OCI-LY1 (cell line): ENCODE measurements at regions not wholly inside any gene's neighbourhood (a gene's known extent, or its start where the extent isn't known, plus 50 kb on each side); places are given as distances from the start of the nearest gene placed in this dataset.

Experiments used
- H2AFZ ChIP-seq: fragments of 200-600 bp; sonication (generic), shearing (Covaris generic); 2 replicates; pipeline ENCODE4 v1.6.0; 2014; ENCODE audit warnings: antibody characterized with exemption, mild to moderate bottlenecking, low read length
- H3F3A ChIP-seq: fragments of 200-600 bp; sonication (generic), shearing (Covaris generic); 2 replicates; pipeline ENCODE4 v1.6.0; 2014; ENCODE audit warnings: mild to moderate bottlenecking, antibody characterized with exemption, low read length, moderate library complexity; ENCODE audit not compliant: insufficient read depth
- H3K27ac ChIP-seq: fragments of 200-600 bp; sonication (generic); 2 replicates; pipeline ENCODE4 v1.5.1; 2014; ENCODE audit warnings: low read length, mixed run types, mild to moderate bottlenecking, low read depth; ENCODE audit not compliant: poor library complexity, severe bottlenecking
- H3K27me3 ChIP-seq: fragments of 200-600 bp; sonication (generic); 2 replicates; pipeline ENCODE4 v1.6.0; 2014; ENCODE audit warnings: antibody characterized with exemption, mild to moderate bottlenecking, low read length, moderate library complexity; ENCODE audit not compliant: insufficient read depth
- H3K36me3 ChIP-seq: fragments of 200-600 bp; sonication (generic); 2 replicates; pipeline ENCODE4 v1.6.1; 2014; ENCODE audit warnings: mild to moderate bottlenecking, antibody characterized with exemption, low read length, moderate library complexity, mixed read lengths; ENCODE audit not compliant: insufficient read depth
- H3K4me1 ChIP-seq: fragments of 200-600 bp; sonication (generic); 2 replicates; pipeline ENCODE4 v1.5.1; 2014; ENCODE audit warnings: mild to moderate bottlenecking, low read length, moderate library complexity; ENCODE audit not compliant: insufficient read depth, severe bottlenecking
- H3K4me2 ChIP-seq: fragments of 200-600 bp; sonication (generic), shearing (Covaris generic); 2 replicates; pipeline ENCODE4 v1.6.1; 2014; ENCODE audit warnings: low read length
- H3K4me3 ChIP-seq: fragments of 200-600 bp; sonication (generic); 2 replicates; pipeline ENCODE4 v1.5.1; 2014; ENCODE audit warnings: low read length, low read depth, mild to moderate bottlenecking, mixed read lengths; ENCODE audit not compliant: poor library complexity, severe bottlenecking
- H3K79me2 ChIP-seq: fragments of 200-600 bp; shearing (Covaris generic); 2 replicates; pipeline ENCODE4 v1.6.1; 2016; ENCODE audit warnings: mixed run types, low read length, mixed read lengths; ENCODE audit not compliant: insufficient read depth
- H3K9ac ChIP-seq: fragments of 200-600 bp; sonication (generic), shearing (Covaris generic); 2 replicates; pipeline ENCODE4 v1.6.1; 2014; ENCODE audit warnings: mild to moderate bottlenecking, low read length, mixed read lengths
- H3K9me2 ChIP-seq: fragments of 200-600 bp; sonication (generic), shearing (Covaris generic); 2 replicates; pipeline ENCODE4 v1.6.1; 2014; ENCODE audit warnings: low read depth, mild to moderate bottlenecking, low read length, mixed read lengths
- H3K9me3 ChIP-seq: fragments of 200-600 bp; shearing (Covaris generic); 2 replicates; pipeline ENCODE4 v1.6.1; 2014; ENCODE audit warnings: low read length, mixed read lengths
- H4K20me1 ChIP-seq: fragments of 200-600 bp; sonication (generic), shearing (Covaris generic); 2 replicates; pipeline ENCODE4 v1.6.0; 2016; ENCODE audit warnings: mild to moderate bottlenecking, low read length; ENCODE audit not compliant: insufficient read depth
- EZH2 ChIP-seq: fragments of 200-600 bp; sonication (generic), shearing (Covaris generic); IDR thresholded peaks from 2 replicates; pipeline ENCODE4 v1.8.0; 2017; ENCODE audit warnings: borderline replicate concordance, mixed run types, mild to moderate bottlenecking, antibody characterized with exemption, low read length, moderate library complexity, mixed read lengths
- TF ChIP-seq, protein P1 (sequence below): fragments of 200-600 bp; sonication (generic), shearing (Covaris generic); IDR thresholded peaks from 2 replicates; pipeline ENCODE4 v1.5.1; 2017; ENCODE audit warnings: mild to moderate bottlenecking, antibody characterized with exemption, low read length, moderate library complexity, mixed read lengths

DNA sequence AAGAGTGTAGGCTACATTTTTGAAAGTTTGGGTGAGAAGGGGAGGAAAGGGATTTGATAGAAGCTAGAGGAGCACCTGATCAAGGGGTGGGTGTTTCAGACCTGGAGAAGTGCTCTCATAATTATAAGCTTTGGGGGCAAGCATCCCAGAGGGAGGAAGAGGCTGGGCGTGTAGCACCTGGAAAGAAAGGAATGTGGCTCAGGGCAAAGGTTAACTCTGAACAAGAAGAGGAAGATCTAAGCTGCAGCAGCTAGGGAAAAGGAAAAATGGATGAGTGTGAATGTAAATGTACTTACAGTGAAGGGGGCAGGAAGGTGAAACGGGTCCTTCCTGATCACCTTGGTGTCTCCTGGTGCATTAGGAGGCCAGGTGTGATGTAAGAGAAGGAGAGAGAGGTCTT is 49.8 kb upstream of the ANKRD55 start:
- Histone ChIP-seq H3K79me2 (no peaks in the 10 kb centered on the region), H3K4me3 (no peak overlapping the region), H3K9me2 (no peaks in the 10 kb centered on the region), H3F3A (no peaks in the 10 kb centered on the region), H2AFZ (no peak overlapping the region), H3K36me3 (no peaks in the 10 kb centered on the region), H3K27me3 (no peaks in the 10 kb centered on the region), H3K9ac (no peak overlapping the region), H3K4me2 (no peak overlapping the region), H3K9me3 (no peaks in the 10 kb centered on the region), H4K20me1 (no peaks in the 10 kb centered on the region), H3K4me1 (no peaks in the 10 kb centered on the region), H3K27ac (no peak overlapping the region)
- no peak for TF ChIP-seq EZH2
- TF ChIP-seq, protein P1, sequence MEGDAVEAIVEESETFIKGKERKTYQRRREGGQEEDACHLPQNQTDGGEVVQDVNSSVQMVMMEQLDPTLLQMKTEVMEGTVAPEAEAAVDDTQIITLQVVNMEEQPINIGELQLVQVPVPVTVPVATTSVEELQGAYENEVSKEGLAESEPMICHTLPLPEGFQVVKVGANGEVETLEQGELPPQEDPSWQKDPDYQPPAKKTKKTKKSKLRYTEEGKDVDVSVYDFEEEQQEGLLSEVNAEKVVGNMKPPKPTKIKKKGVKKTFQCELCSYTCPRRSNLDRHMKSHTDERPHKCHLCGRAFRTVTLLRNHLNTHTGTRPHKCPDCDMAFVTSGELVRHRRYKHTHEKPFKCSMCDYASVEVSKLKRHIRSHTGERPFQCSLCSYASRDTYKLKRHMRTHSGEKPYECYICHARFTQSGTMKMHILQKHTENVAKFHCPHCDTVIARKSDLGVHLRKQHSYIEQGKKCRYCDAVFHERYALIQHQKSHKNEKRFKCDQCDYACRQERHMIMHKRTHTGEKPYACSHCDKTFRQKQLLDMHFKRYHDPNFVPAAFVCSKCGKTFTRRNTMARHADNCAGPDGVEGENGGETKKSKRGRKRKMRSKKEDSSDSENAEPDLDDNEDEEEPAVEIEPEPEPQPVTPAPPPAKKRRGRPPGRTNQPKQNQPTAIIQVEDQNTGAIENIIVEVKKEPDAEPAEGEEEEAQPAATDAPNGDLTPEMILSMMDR, result no peak
